Common myeloid progenitor, CD34-positive (primary cell): ENCODE measurements at regions not wholly inside any gene's neighbourhood (a gene's known extent, or its start where the extent isn't known, plus 50 kb on each side); places are given as distances from the start of the nearest gene placed in this dataset.
A peak's percentile ranks its signal among the peaks of the same experiment; 100 is the strongest.
"Not testable (repeated sequence)": the region's sequence is repeated elsewhere in the genome, so short reads cannot be mapped to it uniquely, and the experiment has no call there.

ENCODE experiments used
- CTCF ChIA-PET: fragments of 350-600 bp; sonication (Branson Sonifier 250); formaldehyde crosslinking; loops from one replicate; lab custom pipeline; 2021; ENCODE audit warnings: antibody characterized with exemption; lab: Charles Lee
- POLR2A ChIA-PET: fragments of 350-600 bp; sonication (Branson Sonifier 250); formaldehyde crosslinking; loops from one replicate; lab custom pipeline; 2021; ENCODE audit warnings: antibody characterized with exemption; lab: Charles Lee
- DNase-seq, 3 donors: peaks; one replicate each; pipeline versions ENCODE4 v3.0.0 to v3.0.0-alpha.2; 2013
- H3K27ac ChIP-seq, 2 experiments: 1 replicate in 1 of 2; 2 replicates in 1 of 2; pipeline ENCODE4 v1.7.0; 2013; ENCODE audit warnings: inconsistent platforms in 2 of 2, low read length in 2 of 2, mild to moderate bottlenecking in 2 of 2, low read depth in 1 of 2, moderate library complexity in 1 of 2; ENCODE audit not compliant: severe bottlenecking in 2 of 2, insufficient read depth in 1 of 2, poor library complexity in 1 of 2
- H3K27me3 ChIP-seq, 5 experiments: replicated peaks in 2 of 5; 1 replicate in 3 of 5; 2 replicates in 2 of 5; pipeline versions ENCODE4 v1.6.1 to v1.7.0; 2013; ENCODE audit warnings: low read length in 4 of 5, mild to moderate bottlenecking in 2 of 5, moderate library complexity in 2 of 5, inconsistent platforms in 1 of 5; ENCODE audit not compliant: insufficient read depth in 5 of 5, control insufficient read depth in 4 of 5
- H3K36me3 ChIP-seq, 4 experiments: 1 replicate in 2 of 4; 2 replicates in 2 of 4; pipeline versions ENCODE4 v1.6.1 to v1.7.0; 2013; ENCODE audit warnings: low read length in 3 of 4, control low read depth in 1 of 4, mild to moderate bottlenecking in 1 of 4; ENCODE audit not compliant: control insufficient read depth in 4 of 4, insufficient read depth in 4 of 4
- H3K4me1 ChIP-seq, 4 experiments: 1 replicate in 3 of 4; 2 replicates in 1 of 4; pipeline versions ENCODE4 v1.6.1 to v1.7.1; 2013; ENCODE audit warnings: low read length in 3 of 4, mild to moderate bottlenecking in 3 of 4, control low read depth in 1 of 4, inconsistent platforms in 1 of 4, moderate library complexity in 1 of 4; ENCODE audit not compliant: control insufficient read depth in 4 of 4, insufficient read depth in 4 of 4; ENCODE audit errors: control extremely low read depth in 1 of 4
- H3K4me3 ChIP-seq, 7 experiments: 1 replicate in 4 of 7; 2 replicates in 3 of 7; pipeline versions ENCODE4 v1.5.1 to v1.7.0; 2013; ENCODE audit warnings: mild to moderate bottlenecking in 7 of 7, low read length in 6 of 7, moderate library complexity in 6 of 7, inconsistent platforms in 2 of 7, low read depth in 2 of 7, control low read depth in 1 of 7; ENCODE audit not compliant: insufficient read depth in 4 of 7, control insufficient read depth in 1 of 7; ENCODE audit errors: extremely low read depth in 1 of 7
- H3K9me3 ChIP-seq, 5 experiments: 1 replicate in 4 of 5; 2 replicates in 1 of 5; pipeline versions ENCODE4 v1.6.1 to v1.7.1; 2013; ENCODE audit warnings: low read length in 4 of 5, mild to moderate bottlenecking in 2 of 5, inconsistent platforms in 1 of 5, low read depth in 1 of 5, moderate library complexity in 1 of 5; ENCODE audit not compliant: control insufficient read depth in 4 of 5, insufficient read depth in 2 of 5; ENCODE audit errors: control extremely low read depth in 1 of 5
- WGBS: methylation state at CpG from one replicate; pipeline ENCODE4 v1.1.5; 2013; ENCODE audit not compliant: insufficient coverage; 5-methylcytosine and 5-hydroxymethylcytosine counted together

DNA sequence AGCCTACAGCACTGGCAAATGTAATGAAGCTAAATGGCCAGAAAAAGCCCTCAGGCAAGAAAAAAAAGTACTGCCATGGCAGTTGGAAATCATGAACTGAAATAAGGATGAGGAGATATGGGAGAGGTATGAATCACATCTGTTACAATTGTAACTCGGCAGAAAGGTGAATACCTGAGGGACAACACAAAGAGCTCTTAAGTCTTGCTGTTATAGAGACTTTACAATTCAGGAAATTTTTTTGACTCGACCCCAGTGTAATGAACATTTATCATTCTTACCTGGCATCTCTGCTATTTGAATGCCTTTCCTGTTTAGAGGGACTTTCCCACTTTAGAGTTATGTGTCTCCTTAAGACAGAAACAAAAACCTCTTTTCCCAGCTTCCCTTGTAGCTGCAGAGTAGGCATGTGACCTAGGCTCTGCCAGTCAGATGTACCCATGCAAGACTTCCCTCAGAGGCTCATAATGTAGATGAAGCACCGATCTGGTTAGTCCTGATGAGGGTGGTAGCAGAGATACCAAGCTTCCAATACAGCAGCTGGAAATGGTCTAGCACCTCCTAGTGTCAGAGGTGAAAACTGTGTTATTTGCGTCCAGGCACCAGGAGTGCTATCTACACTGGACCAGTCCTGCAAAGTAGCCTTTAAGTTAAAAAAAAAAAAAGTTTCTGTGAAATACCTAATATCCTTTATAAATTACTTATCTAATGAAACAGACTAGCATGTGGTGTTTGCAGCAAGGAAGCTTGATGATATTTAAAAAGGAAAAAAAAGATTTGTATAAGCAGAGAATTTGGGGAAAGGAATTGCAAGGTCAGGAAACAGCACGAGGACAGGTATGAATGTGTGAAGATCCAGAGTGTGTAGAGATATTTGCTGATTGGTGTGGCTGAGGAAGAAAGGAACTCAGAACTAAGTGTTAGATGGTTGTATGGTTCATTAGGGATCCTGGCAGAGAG is 146.9 kb upstream of the SLC1A3 start:
- H3K4me3 ChIP-seq, result no peak overlapping the region
- H3K9me3 ChIP-seq, result peaks cover 0 to 3% (median 0%) of the 10 kb centered on the region in 5 experiments
- CTCF ChIA-PET, result interaction anchor here (0.6 to 1.9 kb wide), 4 partner anchors 9 to 367 kb away, joined by 3 to 6 read pairs (median 4); no protein-coding TSS in a partner anchor
- DNase-seq, result peak; percentile 12 to 26 (median 13)
- WGBS, result 79% methylated on average over 3 of the region's 5 CpGs
- H3K27me3 ChIP-seq, result no peaks in the 10 kb centered on the region
- H3K27ac ChIP-seq, result no peak overlapping the region
- no peaks in the 10 kb centered on the region for H3K36me3 ChIP-seq
- H3K4me1 ChIP-seq, result peaks cover 0 to 2% (median 0%) of the 10 kb centered on the region in 4 experiments
- POLR2A ChIA-PET, result interaction anchor here (0.6 kb wide), 1 partner anchor 41 kb away, joined by 4 read pairs; no protein-coding TSS in a partner anchor

DNA sequence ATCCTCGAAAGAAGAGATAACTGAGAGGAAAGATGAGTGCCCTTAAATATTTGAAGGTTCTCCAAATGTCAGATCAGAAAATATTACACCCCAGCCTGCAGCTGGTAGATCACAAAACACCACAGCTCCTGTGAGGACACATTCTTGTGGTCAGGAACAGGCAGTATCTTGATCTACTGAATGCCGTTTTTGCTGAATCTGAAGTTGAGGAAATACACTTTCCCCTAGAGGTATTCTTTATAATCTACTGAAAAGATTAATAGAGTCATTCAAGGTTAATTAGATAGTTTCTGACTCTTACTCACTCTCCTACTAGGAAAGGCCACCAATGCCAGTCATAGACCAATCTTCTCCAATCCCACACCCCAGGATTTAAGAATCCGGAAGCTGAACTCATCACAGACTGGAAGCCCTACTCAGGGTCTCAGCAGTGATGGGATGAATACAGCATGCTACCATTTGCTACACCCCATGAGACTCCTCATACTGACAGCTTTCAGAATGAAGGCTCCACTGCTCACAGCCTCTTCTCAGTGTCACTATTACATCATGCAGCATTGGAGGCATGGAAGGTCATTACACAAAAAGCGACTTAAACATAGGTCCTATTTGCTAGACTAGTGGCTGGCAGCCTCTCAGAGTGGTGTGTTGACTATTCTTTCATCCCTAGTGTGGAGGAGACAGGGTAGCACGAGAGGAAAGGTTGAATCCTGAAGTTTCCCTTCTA is 143.9 kb upstream of the SLC1A3 start:
- ChIA-PET POLR2A (no interaction called here), CTCF (interaction anchor here (1.3 kb wide), 1 partner anchor 29 kb away, joined by 3 read pairs; no protein-coding TSS in a partner anchor)
- H3K9me3 ChIP-seq, result peaks cover 0 to 4% (median 0%) of the 10 kb centered on the region in 5 experiments
- no peaks in the 10 kb centered on the region for H3K27me3 ChIP-seq
- no peaks in the 10 kb centered on the region for H3K36me3 ChIP-seq
- peaks cover 0 to 2% (median 0%) of the 10 kb centered on the region in 4 experiments for H3K4me1 ChIP-seq
- no peak overlapping the region for H3K4me3 ChIP-seq
- WGBS, result 100% methylated on average over 1 of the region's 5 CpGs
- DNase-seq, result peak in 2 of 3 donors; percentile 43 to 57
- H3K27ac ChIP-seq, result no peak overlapping the region

DNA sequence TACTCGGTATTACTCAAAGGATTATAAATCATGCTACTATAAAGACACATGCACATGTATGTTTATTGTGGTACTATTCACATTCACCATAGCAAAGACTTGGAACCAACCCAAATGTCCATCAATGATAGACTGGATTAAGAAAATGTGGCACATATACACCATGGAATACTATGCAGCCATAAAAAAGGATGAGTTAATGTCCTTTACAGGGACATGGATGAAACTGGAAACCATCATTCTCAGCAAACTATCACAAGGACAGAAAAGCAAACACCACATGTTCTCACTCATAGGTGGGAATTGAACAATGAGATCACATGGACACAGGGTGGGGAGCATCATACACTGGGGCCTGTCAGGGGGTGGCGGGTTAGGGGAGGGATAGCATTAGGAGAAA is 130.5 kb upstream of the SLC1A3 start:
- no CpG with 5 or more reads among the region's 2 CpGs for WGBS
- DNase-seq, H3K4me1 ChIP-seq, H3K27ac ChIP-seq, H3K4me3 ChIP-seq, H3K27me3 ChIP-seq, POLR2A ChIA-PET, H3K36me3 ChIP-seq, CTCF ChIA-PET, H3K9me3 ChIP-seq: not testable (repeated sequence)

DNA sequence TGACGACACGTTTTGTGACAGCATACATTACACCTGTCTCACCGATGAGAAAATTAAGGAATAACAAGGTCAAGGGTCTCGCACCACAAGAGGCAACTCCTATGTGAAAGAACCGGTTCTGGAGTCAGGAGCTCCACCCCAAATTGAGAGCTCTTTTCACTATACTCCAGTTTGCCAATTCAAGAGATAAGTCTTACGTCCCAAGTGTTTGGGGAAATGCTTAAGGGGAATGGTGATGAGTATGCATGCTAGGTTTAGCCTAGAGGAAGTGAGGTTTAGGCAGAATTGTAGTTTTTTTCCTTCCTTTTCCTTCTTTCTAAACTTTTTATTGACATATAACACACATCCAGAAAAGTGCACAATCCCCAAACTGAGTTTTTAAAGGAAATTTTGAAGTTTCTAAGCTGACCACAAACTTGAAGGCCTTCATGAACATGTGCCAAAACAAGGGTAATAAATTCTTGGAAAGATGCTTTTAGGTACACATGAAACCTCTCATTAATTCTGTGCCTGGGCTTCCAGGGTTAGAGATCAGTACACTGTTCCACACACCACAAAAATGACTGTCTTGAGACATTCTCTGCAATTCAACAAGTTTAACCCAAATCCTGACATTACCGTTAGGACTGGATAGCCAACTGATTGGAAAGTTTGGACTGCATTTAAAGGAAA is 127.6 kb upstream of the SLC1A3 start:
- WGBS, result 100% methylated on average over 4 of the region's 7 CpGs
- H3K4me3 ChIP-seq, result no peak overlapping the region
- no peak overlapping the region for H3K27ac ChIP-seq
- CTCF ChIA-PET, result no interaction called here
- H3K27me3 ChIP-seq, result no peaks in the 10 kb centered on the region
- H3K4me1 ChIP-seq, result no peaks in the 10 kb centered on the region
- H3K9me3 ChIP-seq, result no peaks in the 10 kb centered on the region
- no peak for DNase-seq
- H3K36me3 ChIP-seq, result no peaks in the 10 kb centered on the region
- POLR2A ChIA-PET, result no interaction called here

DNA sequence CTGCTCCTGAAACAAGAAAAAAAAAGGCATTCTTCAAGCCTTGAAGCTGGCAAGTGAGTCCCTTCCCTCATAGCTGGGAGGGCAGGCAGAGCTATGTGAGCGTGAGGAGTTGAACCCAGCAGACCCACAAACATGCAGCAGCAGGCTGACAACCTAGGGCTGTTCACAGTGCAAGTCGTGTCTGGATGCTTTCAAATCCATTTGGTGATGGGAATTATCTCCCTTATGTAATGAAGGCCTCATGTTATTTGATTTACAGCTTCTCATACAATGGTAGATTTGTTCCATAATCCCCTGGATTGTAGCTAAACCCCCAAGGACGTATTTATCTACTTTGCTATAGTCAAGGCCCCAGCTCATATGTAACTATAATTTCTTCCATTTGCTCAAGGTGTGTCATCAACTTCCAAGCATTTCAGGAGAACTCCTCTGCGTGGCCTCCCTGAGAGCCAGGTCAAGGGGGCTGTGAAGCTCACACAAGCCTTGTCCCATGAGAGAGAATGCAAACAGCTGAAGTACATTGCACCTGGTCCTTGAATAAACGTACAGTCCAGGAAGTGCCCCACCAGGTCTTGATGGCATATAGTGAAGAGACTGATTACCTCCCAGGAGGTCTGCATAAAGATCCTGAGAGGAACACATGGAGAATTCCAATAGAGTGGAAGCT is 124.8 kb upstream of the SLC1A3 start:
- H3K36me3 ChIP-seq, result no peaks in the 10 kb centered on the region
- no peaks in the 10 kb centered on the region for H3K9me3 ChIP-seq
- no peak overlapping the region for H3K4me3 ChIP-seq
- CTCF ChIA-PET, result interaction anchor here (0.7 to 1.1 kb wide), 3 partner anchors 12 to 72 kb away, joined by 3 read pairs; no protein-coding TSS in a partner anchor
- WGBS, result 100% methylated on average over 4 of the region's 5 CpGs
- no peaks in the 10 kb centered on the region for H3K4me1 ChIP-seq
- DNase-seq, result no peak
- no peak overlapping the region for H3K27ac ChIP-seq
- POLR2A ChIA-PET, result no interaction called here
- no peaks in the 10 kb centered on the region for H3K27me3 ChIP-seq

DNA sequence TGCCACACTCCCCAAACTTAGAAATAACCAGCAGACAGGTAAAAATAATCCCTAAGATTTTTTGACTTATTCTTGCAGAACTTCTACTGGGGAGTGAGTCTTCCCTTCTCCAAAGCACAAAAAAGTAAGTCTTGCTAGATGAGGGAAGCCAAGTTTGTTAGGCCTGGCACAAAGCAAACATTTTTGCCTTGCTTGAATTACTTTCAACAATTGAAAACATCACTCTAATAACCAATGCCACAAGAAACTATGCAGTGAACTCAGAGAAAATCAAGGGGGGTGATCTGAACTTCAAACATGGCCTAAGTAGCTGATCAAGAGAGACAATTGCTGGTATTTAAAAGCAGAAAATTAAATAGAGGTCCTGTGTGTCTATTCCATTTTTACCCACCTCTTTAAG is 123.6 kb upstream of the SLC1A3 start:
- ChIA-PET POLR2A (no interaction called here), CTCF (no interaction called here)
- Histone ChIP-seq H3K27me3 (no peaks in the 10 kb centered on the region), H3K9me3 (no peaks in the 10 kb centered on the region), H3K4me1 (no peaks in the 10 kb centered on the region), H3K27ac (no peak overlapping the region), H3K4me3 (no peak overlapping the region), H3K36me3 (no peaks in the 10 kb centered on the region)
- DNase-seq, result no peak
